HEK293T (cell line): ENCODE measurements at regions not wholly inside any gene's neighbourhood (a gene's known extent, or its start where the extent isn't known, plus 50 kb on each side); places are given as distances from the start of the nearest gene placed in this dataset.

Source experiments
- BHLHE40 ChIP-seq: fragments of 450-650 bp; IDR thresholded peaks from 2 replicates; pipeline ENCODE4 v1.6.1; 2016; ENCODE audit warnings: mild to moderate bottlenecking, moderate library complexity, borderline replicate concordance
- FOXK2 ChIP-seq: fragments of 450-650 bp; IDR thresholded peaks from 2 replicates; pipeline ENCODE4 v1.6.1; 2016; ENCODE audit warnings: mild to moderate bottlenecking
- HDGF ChIP-seq: fragments of 450-650 bp; IDR thresholded peaks from 2 replicates; pipeline ENCODE4 v1.6.1; 2017; ENCODE audit warnings: antibody characterized with exemption, borderline replicate concordance
- L3MBTL2 ChIP-seq: fragments of 450-650 bp; conservative IDR thresholded peaks from 2 replicates; pipeline ENCODE4 v1.6.1; 2016; ENCODE audit warnings: mild to moderate bottlenecking
- NFRKB ChIP-seq: fragments of 450-650 bp; IDR thresholded peaks from 2 replicates; pipeline ENCODE4 v1.6.1; 2016; ENCODE audit warnings: mild to moderate bottlenecking, moderate library complexity
- SP1 ChIP-seq: fragments of 450-650 bp; IDR thresholded peaks from 2 replicates; pipeline ENCODE4 v1.6.1; 2017
- ZNF384 ChIP-seq: fragments of 450-650 bp; IDR thresholded peaks from 2 replicates; pipeline ENCODE4 v1.6.1; 2016

DNA sequence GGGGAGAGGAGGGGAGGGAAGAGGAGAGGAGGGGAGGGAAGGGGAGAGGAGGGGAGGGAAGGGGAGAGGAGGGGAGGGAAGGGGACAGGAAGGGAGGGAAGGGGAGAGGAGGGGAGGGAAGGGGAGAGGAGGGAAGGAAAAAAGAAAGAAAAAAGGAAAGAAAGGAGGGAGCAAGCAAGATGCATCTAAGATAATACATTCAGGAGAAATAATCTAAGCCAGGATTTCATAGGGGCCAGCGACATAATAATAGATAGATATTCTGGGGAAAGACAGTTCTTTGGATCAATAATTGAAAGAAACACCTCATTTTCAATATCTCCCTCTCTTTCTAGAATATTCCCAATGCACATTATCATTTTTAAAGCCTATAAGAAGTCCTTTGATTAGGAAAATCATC is 328.9 kb upstream of the ID2 start:
- TF ChIP-seq L3MBTL2 (no peak), SP1 (no peak), BHLHE40 (no peak), NFRKB (no peak), ZNF384 (no peak), HDGF (no peak), FOXK2 (no peak)
